ENCODE measurements at regions not wholly inside any gene's neighbourhood (a gene's known extent, or its start where the extent isn't known, plus 50 kb on each side); places are given as distances from the start of the nearest gene placed in this dataset.

DNA sequence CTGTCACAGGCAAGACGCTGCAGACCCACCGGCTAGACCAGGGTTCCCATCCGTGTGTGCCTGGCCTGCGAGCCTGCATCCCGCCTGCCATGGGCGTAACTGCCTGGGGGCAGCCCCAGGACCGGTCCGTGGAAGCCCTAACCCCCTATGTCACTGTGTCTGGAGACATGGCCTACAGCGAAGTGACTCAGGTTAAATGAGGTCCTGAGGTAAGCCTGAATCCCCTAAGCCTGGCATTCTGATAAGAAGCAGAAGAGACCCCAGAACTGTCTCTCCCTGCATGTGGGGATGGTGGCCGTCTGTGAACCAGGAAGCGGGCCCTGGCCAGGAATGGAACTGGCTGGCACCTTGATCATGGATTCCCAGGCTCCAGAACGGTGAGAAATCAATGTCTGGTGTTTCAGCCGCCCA is 570.1 kb downstream of the BRD1 start:
- no peak overlapping the region for H3K27ac ChIP-seq

DNA sequence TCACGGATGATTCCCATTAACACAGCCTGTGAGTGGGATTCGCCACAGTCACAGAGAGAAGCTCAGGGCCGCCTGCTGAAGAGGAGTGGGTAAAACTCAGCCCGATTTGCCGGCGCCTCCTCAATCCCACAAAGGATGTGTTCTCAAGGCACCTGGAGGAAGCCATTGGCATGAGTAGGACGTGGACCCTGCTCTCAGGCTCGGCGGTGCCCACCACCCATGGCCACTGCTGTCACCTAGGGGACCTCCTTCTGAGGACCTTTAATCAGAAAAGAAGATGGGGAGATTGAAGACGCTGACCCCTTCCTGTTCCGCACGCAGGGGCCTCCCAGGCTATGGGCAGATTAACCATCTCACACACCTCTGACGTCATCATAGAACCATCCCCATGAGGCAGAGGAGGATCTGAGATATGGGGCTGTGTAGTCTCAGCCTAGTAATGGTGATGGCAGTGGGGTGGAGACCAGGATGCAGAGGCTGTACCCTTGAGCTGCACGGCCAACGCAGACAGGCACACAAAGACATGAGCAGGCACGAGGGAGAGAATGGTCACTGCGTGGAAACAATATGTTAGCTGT is 571.8 kb downstream of the BRD1 start:
- DNase-seq = no peak
- Histone ChIP-seq H3K27ac (no peak overlapping the region), H3K27me3 (peaks cover 0 to 24% (median 0%) of the 10 kb centered on the region in 9 donors), H3K4me3 (no peak overlapping the region), H3K4me1 (no peaks in the 10 kb centered on the region), H3K9me3 (no peaks in the 10 kb centered on the region), H3K36me3 (no peaks in the 10 kb centered on the region)
- no peak for ATAC-seq
- intact Hi-C loops (cut with DNase I) = no loop called here
- TF ChIP-seq, protein P1, sequence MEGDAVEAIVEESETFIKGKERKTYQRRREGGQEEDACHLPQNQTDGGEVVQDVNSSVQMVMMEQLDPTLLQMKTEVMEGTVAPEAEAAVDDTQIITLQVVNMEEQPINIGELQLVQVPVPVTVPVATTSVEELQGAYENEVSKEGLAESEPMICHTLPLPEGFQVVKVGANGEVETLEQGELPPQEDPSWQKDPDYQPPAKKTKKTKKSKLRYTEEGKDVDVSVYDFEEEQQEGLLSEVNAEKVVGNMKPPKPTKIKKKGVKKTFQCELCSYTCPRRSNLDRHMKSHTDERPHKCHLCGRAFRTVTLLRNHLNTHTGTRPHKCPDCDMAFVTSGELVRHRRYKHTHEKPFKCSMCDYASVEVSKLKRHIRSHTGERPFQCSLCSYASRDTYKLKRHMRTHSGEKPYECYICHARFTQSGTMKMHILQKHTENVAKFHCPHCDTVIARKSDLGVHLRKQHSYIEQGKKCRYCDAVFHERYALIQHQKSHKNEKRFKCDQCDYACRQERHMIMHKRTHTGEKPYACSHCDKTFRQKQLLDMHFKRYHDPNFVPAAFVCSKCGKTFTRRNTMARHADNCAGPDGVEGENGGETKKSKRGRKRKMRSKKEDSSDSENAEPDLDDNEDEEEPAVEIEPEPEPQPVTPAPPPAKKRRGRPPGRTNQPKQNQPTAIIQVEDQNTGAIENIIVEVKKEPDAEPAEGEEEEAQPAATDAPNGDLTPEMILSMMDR (IDR thresholded peaks at IDR 0.05) = no peak
- WGBS, 4 donors = 76 to 84% (median 80%) methylated on average over 17 of the region's 17 CpGs

More for the DNA sequence above, 570.1 kb downstream of the BRD1 start:
- intact Hi-C loops (cut with DNase I) = no loop called here
- Histone ChIP-seq H3K4me3 (no peak overlapping the region), H3K36me3 (no peaks in the 10 kb centered on the region), H3K9me3 (no peaks in the 10 kb centered on the region), H3K4me1 (no peaks in the 10 kb centered on the region), H3K27me3 (peaks cover 0 to 22% (median 0%) of the 10 kb centered on the region in 9 donors)
- ATAC-seq = no peak
- no peak for DNase-seq
- 75 to 87% (median 84%) methylated on average over 13 of the region's 13 CpGs for WGBS, 4 donors
- TF ChIP-seq, protein P1 (IDR thresholded peaks at IDR 0.05) = no peak
- TF ChIP-seq POLR2A (IDR thresholded peaks at IDR 0.05) = no peak

DNA sequence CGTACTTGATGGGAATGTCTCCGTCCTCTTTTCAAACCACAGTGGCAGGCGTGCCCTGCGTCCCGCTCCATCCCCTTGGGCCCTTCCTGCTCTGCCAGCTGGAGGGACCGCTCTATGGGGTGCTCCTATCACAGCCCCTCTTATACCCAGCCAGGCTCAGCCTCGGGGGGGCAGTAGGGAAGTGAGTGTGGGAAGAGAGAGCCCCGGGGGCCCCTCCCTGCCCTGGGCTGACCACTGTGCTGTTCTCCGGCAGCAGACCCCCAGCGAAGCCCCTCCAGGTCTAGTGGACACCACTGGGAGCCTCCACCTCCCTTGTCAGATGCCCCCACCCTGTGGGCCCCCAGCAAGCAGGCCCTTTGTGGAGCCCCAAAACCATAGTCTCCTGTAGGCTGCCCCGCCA is 572.5 kb downstream of the BRD1 start:
- TF ChIP-seq, protein P1 (IDR thresholded peaks at IDR 0.05) = no peak
- no peak for TF ChIP-seq POLR2A (IDR thresholded peaks at IDR 0.05)
- WGBS, 4 donors = 69 to 85% (median 78%) methylated on average over 11 of the region's 11 CpGs

DNA sequence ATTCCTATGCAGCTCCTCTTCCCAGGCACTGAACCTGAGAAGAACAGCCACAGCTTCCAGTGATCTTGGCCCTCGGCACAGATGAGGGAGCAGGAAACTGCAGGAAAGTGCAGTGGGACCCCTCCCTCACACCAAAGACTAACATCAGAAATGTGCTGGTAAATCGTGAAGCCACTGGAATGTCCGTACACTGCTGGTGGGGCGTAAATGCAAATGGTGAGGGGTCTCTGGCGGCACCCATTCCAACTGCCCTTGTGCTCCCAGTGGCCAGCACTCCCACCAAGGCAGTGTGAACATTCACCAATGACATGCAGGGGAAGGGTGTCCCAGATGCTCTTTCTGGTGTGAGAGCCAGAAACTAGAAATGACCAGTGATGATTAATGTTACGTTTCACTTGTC is 574.0 kb downstream of the BRD1 start:
- 82 to 91% (median 87%) methylated on average over 6 of the region's 6 CpGs for WGBS, 4 donors
- no peaks in the 10 kb centered on the region for H3K9me3 ChIP-seq
- no peak for DNase-seq
- no peaks in the 10 kb centered on the region for H3K36me3 ChIP-seq
- H3K4me1 ChIP-seq = no peaks in the 10 kb centered on the region
- peaks cover 0 to 30% (median 0%) of the 10 kb centered on the region in 9 donors for H3K27me3 ChIP-seq
- no peak overlapping the region for H3K27ac ChIP-seq
- no peak for TF ChIP-seq POLR2A (IDR thresholded peaks at IDR 0.05)
- TF ChIP-seq, protein P1 (IDR thresholded peaks at IDR 0.05) = no peak
- no peak overlapping the region for H3K4me3 ChIP-seq
- ATAC-seq = no peak
- intact Hi-C loops (cut with DNase I) = no loop called here

More for the DNA sequence above, 572.5 kb downstream of the BRD1 start:
- H3K27ac ChIP-seq = no peak overlapping the region
- no peaks in the 10 kb centered on the region for H3K4me1 ChIP-seq
- peaks cover 0 to 30% (median 0%) of the 10 kb centered on the region in 9 donors for H3K27me3 ChIP-seq
- no peaks in the 10 kb centered on the region for H3K9me3 ChIP-seq
- DNase-seq (no peak), ATAC-seq (peak in 1 of 4 donors; percentile 24)
- no peak overlapping the region for H3K4me3 ChIP-seq
- intact Hi-C loops (cut with DNase I) = no loop called here
- no peaks in the 10 kb centered on the region for H3K36me3 ChIP-seq

Data from heart left ventricle (tissue), 16 donors.